Parathyroid adenoma (tissue), 2 donors: ENCODE measurements at regions not wholly inside any gene's neighbourhood (a gene's known extent, or its start where the extent isn't known, plus 50 kb on each side); places are given as distances from the start of the nearest gene placed in this dataset.

Source experiments
- H2AFZ ChIP-seq: fragments of 300-600 bp; sonication (generic); one replicate; pipeline ENCODE4 v1.7.0; 2017; ENCODE audit warnings: antibody characterized with exemption, mild to moderate bottlenecking
- H3K27ac ChIP-seq: fragments of 300-600 bp; sonication (generic); one replicate; pipeline ENCODE4 v1.7.0; 2017
- H3K27me3 ChIP-seq: fragments of 300-600 bp; sonication (generic); one replicate; pipeline ENCODE4 v1.7.0; 2017; ENCODE audit warnings: low read length; ENCODE audit not compliant: control insufficient read depth, insufficient read depth
- H3K36me3 ChIP-seq: fragments of 300-600 bp; sonication (generic); one replicate; pipeline ENCODE4 v1.7.0; 2017; ENCODE audit warnings: low read length; ENCODE audit not compliant: control insufficient read depth, insufficient read depth
- H3K4me1 ChIP-seq: fragments of 300-600 bp; sonication (generic); one replicate; pipeline ENCODE4 v1.7.0; 2017; ENCODE audit warnings: control low read depth
- H3K4me2 ChIP-seq: fragments of 300-600 bp; sonication (generic); one replicate; pipeline ENCODE4 v1.7.0; 2017; ENCODE audit warnings: low read length
- H3K4me3 ChIP-seq: fragments of 300-600 bp; sonication (generic); one replicate; pipeline ENCODE4 v1.7.0; 2017; ENCODE audit warnings: low read depth, low read length
- H3K79me2 ChIP-seq: fragments of 300-600 bp; sonication (generic); one replicate; pipeline ENCODE4 v1.7.0; 2017; ENCODE audit warnings: control low read depth
- H3K9ac ChIP-seq: fragments of 300-600 bp; sonication (generic); one replicate; pipeline ENCODE4 v1.7.0; 2017; ENCODE audit warnings: mild to moderate bottlenecking
- H3K9me3 ChIP-seq: fragments of 300-600 bp; sonication (generic); one replicate; pipeline ENCODE4 v1.7.0; 2017; ENCODE audit warnings: low read length; ENCODE audit not compliant: control insufficient read depth
- CTCF ChIP-seq: fragments of 300-600 bp; sonication (generic); IDR thresholded peaks from one replicate; pipeline ENCODE4 v1.7.0; 2017; ENCODE audit warnings: antibody characterized with exemption, mild to moderate bottlenecking
- donor health status: primary hyperparathyroidism.

DNA sequence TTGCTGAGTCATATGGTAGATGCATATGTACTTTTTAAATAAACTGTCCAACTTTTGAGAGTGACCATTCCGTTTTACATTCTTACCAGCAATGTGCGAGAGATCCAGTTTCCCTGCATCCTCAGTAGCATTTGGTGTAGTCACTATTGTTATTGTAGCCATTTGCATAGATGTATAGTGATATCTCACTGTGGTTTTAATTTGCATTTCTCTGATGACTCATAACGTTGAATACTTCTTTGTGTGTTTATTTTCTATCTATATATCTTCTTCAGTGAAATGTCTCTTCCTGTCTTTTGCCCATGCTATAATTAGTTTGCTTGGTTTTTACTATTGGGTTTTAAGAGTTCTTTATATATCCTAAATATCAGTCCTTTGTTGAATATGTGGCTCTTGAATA, 255.7 kb upstream of the GRM7 start:
- Histone ChIP-seq H2AFZ (no peak overlapping the region), H3K36me3 (no peaks in the 10 kb centered on the region), H3K4me2 (no peak overlapping the region), H3K9ac (no peak overlapping the region), H3K9me3 (no peaks in the 10 kb centered on the region), H3K4me1 (no peaks in the 10 kb centered on the region), H3K27me3 (no peaks in the 10 kb centered on the region), H3K79me2 (no peaks in the 10 kb centered on the region), H3K27ac (no peak overlapping the region), H3K4me3 (no peak overlapping the region)
- TF ChIP-seq CTCF = no peak

GRCh38 chr3:6608843-6609242, 252.1 kb upstream of the GRM7 start:
- Histone ChIP-seq H3K79me2 (no peaks in the 10 kb centered on the region), H3K4me3 (no peak overlapping the region), H3K9me3 (no peaks in the 10 kb centered on the region), H3K4me1 (no peaks in the 10 kb centered on the region), H3K27me3 (no peaks in the 10 kb centered on the region), H3K36me3 (no peaks in the 10 kb centered on the region), H3K9ac (no peak overlapping the region), H2AFZ (no peak overlapping the region), H3K4me2 (no peak overlapping the region), H3K27ac (no peak overlapping the region)
- TF ChIP-seq CTCF = no peak

DNA sequence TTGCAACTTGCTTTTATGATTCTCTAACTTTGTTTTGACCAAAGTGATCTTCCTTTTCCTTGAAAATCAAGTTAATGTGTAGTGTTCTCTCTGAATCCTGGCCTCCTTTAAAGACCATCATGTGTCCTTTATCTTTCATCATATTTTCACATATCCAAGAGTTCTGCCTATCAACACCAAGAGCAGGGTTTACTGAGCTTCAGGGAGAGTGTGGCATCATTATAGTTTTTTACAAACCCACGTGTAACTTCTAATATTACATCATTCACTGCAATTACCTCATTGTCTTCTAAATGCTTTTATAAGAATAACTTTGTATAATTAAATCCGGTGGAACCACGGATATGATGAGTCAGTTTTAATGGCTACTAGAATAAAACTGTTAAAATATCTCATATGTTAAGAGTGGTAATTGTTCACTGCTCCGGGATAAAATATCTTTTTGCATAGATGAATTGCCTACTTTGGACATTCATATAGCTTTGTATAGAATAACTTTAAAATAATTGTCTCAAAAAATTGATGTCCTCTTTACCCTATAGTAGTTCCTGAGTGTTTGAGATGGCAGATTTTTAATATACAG, 248.8 kb upstream of the GRM7 start:
- Histone ChIP-seq H3K4me2 (no peak overlapping the region), H3K9ac (no peak overlapping the region), H3K27ac (no peak overlapping the region), H3K36me3 (no peaks in the 10 kb centered on the region), H3K4me3 (no peak overlapping the region), H3K27me3 (no peaks in the 10 kb centered on the region), H3K4me1 (no peaks in the 10 kb centered on the region), H2AFZ (no peak overlapping the region), H3K9me3 (no peaks in the 10 kb centered on the region), H3K79me2 (no peaks in the 10 kb centered on the region)
- TF ChIP-seq CTCF = no peak

- no peak overlapping the region for H3K4me3 ChIP-seq
- no peaks in the 10 kb centered on the region for H3K79me2 ChIP-seq
- H3K27me3 ChIP-seq = no peaks in the 10 kb centered on the region
- no peak overlapping the region for H3K4me2 ChIP-seq
- no peak overlapping the region for H2AFZ ChIP-seq
- no peak overlapping the region for H3K27ac ChIP-seq
- no peaks in the 10 kb centered on the region for H3K4me1 ChIP-seq
- no peaks in the 10 kb centered on the region for H3K9me3 ChIP-seq
- H3K36me3 ChIP-seq = no peaks in the 10 kb centered on the region
- no peak for TF ChIP-seq CTCF
- H3K9ac ChIP-seq = no peak overlapping the region
Measured at GRCh38 chr3:6622260-6622659, 238.7 kb upstream of the GRM7 start.

GRCh38 chr3:6622712-6623111, 238.2 kb upstream of the GRM7 start:
- TF ChIP-seq CTCF = no peak
- H3K27ac ChIP-seq = no peak overlapping the region
- H3K27me3 ChIP-seq = no peaks in the 10 kb centered on the region
- no peaks in the 10 kb centered on the region for H3K9me3 ChIP-seq
- H3K4me3 ChIP-seq = no peak overlapping the region
- H3K9ac ChIP-seq = no peak overlapping the region
- H3K79me2 ChIP-seq = no peaks in the 10 kb centered on the region
- no peaks in the 10 kb centered on the region for H3K4me1 ChIP-seq
- H3K4me2 ChIP-seq = no peak overlapping the region
- H2AFZ ChIP-seq = no peak overlapping the region
- H3K36me3 ChIP-seq = no peaks in the 10 kb centered on the region
